H1 (cell line): ENCODE measurements at regions not wholly inside any gene's neighbourhood (a gene's known extent, or its start where the extent isn't known, plus 50 kb on each side); places are given as distances from the start of the nearest gene placed in this dataset.

Experiments
- CTCF ChIA-PET: fragments of 300-600 bp; sonication (Branson Sonifier 250); formaldehyde crosslinking; loops from one replicate; lab custom pipeline; 2021; ENCODE audit not compliant: partially characterized antibody; lab: Charles Lee
- POLR2A ChIA-PET: fragments of 300-600 bp; sonication (Branson Sonifier 250); formaldehyde crosslinking; loops from one replicate; lab custom pipeline; 2021; ENCODE audit warnings: inconsistent platforms; ENCODE audit not compliant: partially characterized antibody; lab: Charles Lee
- DNase-seq, 2 experiments: peaks; one replicate each; pipeline versions ENCODE4 v3.0.0 to v3.0.0-alpha.2; 2010 to 2022; ENCODE audit warnings: low spot score in 2 of 2, low read depth in 1 of 2, mixed read lengths in 1 of 2
- FAIRE-seq: peaks from 2 replicates; lab custom pipeline; 2011; peaks lifted over from hg19 to GRCh38; lab: Jason Lieb, UNC
- H2AFZ ChIP-seq: 2 replicates; pipeline ENCODE4 v1.8.1; 2012; ENCODE audit warnings: low read length, inconsistent platforms
- H2AK5ac ChIP-seq: 2 replicates; pipeline ENCODE4 v1.6.1; 2013; ENCODE audit warnings: low read depth, low read length
- H2BK120ac ChIP-seq: replicated peaks from 2 replicates; pipeline ENCODE3; 2013; ENCODE audit warnings: low read depth, low read length, inconsistent platforms
- H2BK12ac ChIP-seq: 2 replicates; pipeline ENCODE4 v1.6.1; 2013; ENCODE audit warnings: low read depth, low read length
- H2BK15ac ChIP-seq: 2 replicates; pipeline ENCODE4 v1.6.1; 2013; ENCODE audit warnings: low read length
- H2BK20ac ChIP-seq: 2 replicates; pipeline ENCODE4 v1.6.1; 2013; ENCODE audit warnings: low read length
- H2BK5ac ChIP-seq: 2 replicates; pipeline ENCODE4 v1.6.1; 2013; ENCODE audit warnings: low read depth, low read length
- H3K14ac ChIP-seq: 2 replicates; pipeline ENCODE4 v1.6.1; 2013; ENCODE audit warnings: inconsistent platforms; ENCODE audit not compliant: insufficient read length
- H3K18ac ChIP-seq: 2 replicates; pipeline ENCODE4 v1.6.1; 2013; ENCODE audit warnings: low read length; ENCODE audit errors: extremely low read depth
- H3K23ac ChIP-seq: 2 replicates; pipeline ENCODE4 v1.6.1; 2013; ENCODE audit warnings: inconsistent platforms; ENCODE audit not compliant: insufficient read length
- H3K23me2 ChIP-seq: 2 replicates; pipeline ENCODE4 v1.6.1; 2013; ENCODE audit warnings: low read depth, low read length
- H3K27ac ChIP-seq: 2 replicates; pipeline ENCODE4 v1.6.1; 2011; ENCODE audit warnings: low read depth, low read length, inconsistent platforms
- H3K27me3 ChIP-seq, 4 experiments: replicated peaks in 1 of 4; 1 replicate in 1 of 4; 2 replicates in 3 of 4; pipeline versions ENCODE4 v1.6.1 to v1.8.1; 2011 to 2013; ENCODE audit warnings: low read length in 3 of 4, mild to moderate bottlenecking in 3 of 4, inconsistent platforms in 2 of 4, mixed read lengths in 2 of 4, moderate library complexity in 1 of 4; ENCODE audit not compliant: control insufficient read depth in 3 of 4, insufficient read depth in 3 of 4; ENCODE audit errors: extremely low read depth in 1 of 4
- H3K36me3 ChIP-seq, 4 experiments: 2 replicates each; pipeline versions ENCODE4 v1.6.1 to v1.8.1; 2011 to 2013; ENCODE audit warnings: mild to moderate bottlenecking in 4 of 4, low read length in 3 of 4, moderate library complexity in 2 of 4, control low read depth in 1 of 4, inconsistent platforms in 1 of 4; ENCODE audit not compliant: insufficient read depth in 4 of 4, control insufficient read depth in 2 of 4
- H3K4ac ChIP-seq: replicated peaks from 2 replicates; pipeline ENCODE3; 2013; ENCODE audit warnings: low read length, low read depth, mixed read lengths, inconsistent platforms; ENCODE audit not compliant: insufficient read length
- H3K4me1 ChIP-seq, 4 experiments: replicated peaks in 1 of 4; 1 replicate in 1 of 4; 2 replicates in 3 of 4; pipeline versions ENCODE4 v1.6.1 to v1.8.1; 2011 to 2013; ENCODE audit warnings: low read length in 3 of 4, inconsistent platforms in 2 of 4, mixed read lengths in 1 of 4; ENCODE audit not compliant: insufficient read depth in 4 of 4, control insufficient read depth in 3 of 4
- H3K4me2 ChIP-seq, 2 experiments: 2 replicates each; pipeline versions ENCODE4 v1.6.1 to v1.8.1; 2011 to 2013; ENCODE audit warnings: low read depth in 2 of 2, low read length in 2 of 2, control low read depth in 1 of 2, inconsistent platforms in 1 of 2, mild to moderate bottlenecking in 1 of 2; ENCODE audit not compliant: insufficient read depth in 1 of 2
- H3K4me3 ChIP-seq, 4 experiments: fragments of 200-600, 300-600 bp in 1 of 4; sonication (generic), shearing (Covaris generic), sonication (Bioruptor Twin) in 1 of 4; 2 replicates each; pipeline versions ENCODE4 v1.5.1 to v1.8.1; 2011 to 2016; ENCODE audit warnings: low read length in 4 of 4, low read depth in 3 of 4, control low read depth in 2 of 4, inconsistent platforms in 2 of 4, mild to moderate bottlenecking in 2 of 4, mixed read lengths in 1 of 4, moderate library complexity in 1 of 4; ENCODE audit not compliant: insufficient read depth in 2 of 4; ENCODE audit errors: extremely low read depth in 1 of 4
- H3K56ac ChIP-seq: replicated peaks from 2 replicates; pipeline ENCODE3; 2013; ENCODE audit warnings: low read depth, mild to moderate bottlenecking, mixed read lengths, low read length, inconsistent platforms; ENCODE audit not compliant: insufficient read length
- H3K79me1 ChIP-seq: 2 replicates; pipeline ENCODE4 v1.6.1; 2013; ENCODE audit warnings: low read depth, low read length, control low read depth
- H3K79me2 ChIP-seq, 2 experiments: 2 replicates each; pipeline versions ENCODE4 v1.6.1 to v1.8.1; 2012 to 2013; ENCODE audit warnings: low read length in 2 of 2, mild to moderate bottlenecking in 2 of 2, inconsistent platforms in 1 of 2; ENCODE audit not compliant: insufficient read depth in 2 of 2, control insufficient read depth in 1 of 2
- H3K9ac ChIP-seq, 4 experiments: replicated peaks in 1 of 4; 1 replicate in 1 of 4; 2 replicates in 3 of 4; pipeline versions ENCODE4 v1.6.1 to v1.8.1; 2011 to 2013; ENCODE audit warnings: low read depth in 3 of 4, low read length in 3 of 4, control low read depth in 2 of 4, mild to moderate bottlenecking in 2 of 4, moderate library complexity in 2 of 4, inconsistent platforms in 1 of 4; ENCODE audit errors: extremely low read depth in 1 of 4
- H3K9me3 ChIP-seq, 2 experiments: 2 replicates each; pipeline versions ENCODE4 v1.6.1 to v1.8.1; 2012 to 2013; ENCODE audit warnings: mild to moderate bottlenecking in 2 of 2, moderate library complexity in 2 of 2, control low read depth in 1 of 2, inconsistent platforms in 1 of 2, low read depth in 1 of 2, low read length in 1 of 2, mixed read lengths in 1 of 2; ENCODE audit not compliant: insufficient read depth in 2 of 2
- H4K20me1 ChIP-seq, 2 experiments: replicated peaks in 1 of 2; 2 replicates each; pipeline versions ENCODE3 to v1.8.1; 2011 to 2013; ENCODE audit warnings: inconsistent platforms in 2 of 2, low read length in 2 of 2, mild to moderate bottlenecking in 1 of 2; ENCODE audit not compliant: insufficient read depth in 2 of 2, control insufficient read depth in 1 of 2
- H4K5ac ChIP-seq: 2 replicates; pipeline ENCODE4 v1.6.1; 2013; ENCODE audit warnings: low read length, low read depth, mixed read lengths, inconsistent platforms; ENCODE audit not compliant: insufficient read length
- H4K8ac ChIP-seq: 2 replicates; pipeline ENCODE4 v1.8.0; 2013; ENCODE audit warnings: mild to moderate bottlenecking, moderate library complexity, low read length, inconsistent platforms; ENCODE audit not compliant: insufficient read depth; ENCODE audit errors: extremely low read depth
- H4K91ac ChIP-seq: replicated peaks from 2 replicates; pipeline ENCODE3; 2013; ENCODE audit warnings: low read length, mixed read lengths, inconsistent platforms; ENCODE audit not compliant: insufficient read length
- BACH1 ChIP-seq: IDR thresholded peaks from 2 replicates; pipeline ENCODE4 v1.6.1; 2012; ENCODE audit warnings: low read length, improper control_type of control experiment
- BRCA1 ChIP-seq: IDR thresholded peaks from 2 replicates; pipeline ENCODE4 v1.6.1; 2012; ENCODE audit warnings: low read depth, low read length, improper control_type of control experiment
- EP300 ChIP-seq, 2 experiments: IDR thresholded peaks; 1 replicate in 1 of 2; 2 replicates in 1 of 2; pipeline ENCODE4 v1.6.1; 2011 to 2012; ENCODE audit warnings: low read depth in 2 of 2, low read length in 2 of 2, mild to moderate bottlenecking in 2 of 2, borderline replicate concordance in 1 of 2, inconsistent platforms in 1 of 2, moderate library complexity in 1 of 2
- NANOG ChIP-seq: IDR thresholded peaks from 2 replicates; pipeline ENCODE4 v1.6.1; 2011; ENCODE audit warnings: low read length, low read depth, mild to moderate bottlenecking, inconsistent platforms; ENCODE audit not compliant: insufficient read depth, poor library complexity, severe bottlenecking
- PHF8 ChIP-seq: fragments of 200-600 bp; sonication (generic); conservative IDR thresholded peaks from 2 replicates; pipeline ENCODE4 v1.7.1; 2012; ENCODE audit warnings: low read depth, mild to moderate bottlenecking, inconsistent platforms, low read length, moderate library complexity
- TEAD4 ChIP-seq: IDR thresholded peaks from 2 replicates; pipeline ENCODE4 v1.6.1; 2012; ENCODE audit warnings: low read depth, low read length, inconsistent platforms, mixed read lengths
- WGBS, 2 experiments: shearing (Covaris generic) in 1 of 2; methylation state at CpG; one replicate each; pipeline versions ENCODE4 v1.1.6 to v1.1.7; 2013 to 2015; ENCODE audit warnings: low lambda C conversion rate in 2 of 2, mixed read lengths in 2 of 2, inconsistent platforms in 1 of 2, low coverage in 1 of 2, missing lambda C conversion rate in 1 of 2; ENCODE audit not compliant: insufficient replicate concordance in 2 of 2, insufficient coverage in 1 of 2, insufficient read length in 1 of 2; ENCODE audit errors: extremely low coverage in 1 of 2, missing lambda C conversion rate in 1 of 2; 5-methylcytosine and 5-hydroxymethylcytosine counted together

- CTCF ChIA-PET: interaction anchor here (0.6 kb wide), 1 partner anchor 9 kb away, joined by 3 read pairs; no protein-coding TSS in a partner anchor
- POLR2A ChIA-PET: no interaction called here
- 87 to 100% methylated on average over 1 to 3 of the region's 3 CpGs for WGBS, 2 experiments
- TF ChIP-seq BRCA1: no peak
- no peak for TF ChIP-seq BACH1
- TF ChIP-seq EP300 (IDR thresholded peaks at IDR 0.05; ENCODE audit: borderline replicate concordance in 1 of 2, low read depth in 2 of 2, low read length in 2 of 2): no peak
- TF ChIP-seq PHF8: no peak
- no peak for TF ChIP-seq TEAD4
- no peak for TF ChIP-seq NANOG
Observed at GRCh38 chr6:139932671-139933070, 558.2 kb upstream of the CITED2 start.

More at GRCh38 chr6:139932671-139933070, 558.2 kb upstream of the CITED2 start:
- Histone ChIP-seq H2AK5ac (no peak overlapping the region), H3K79me1 (no peaks in the 10 kb centered on the region), H4K8ac (no peak overlapping the region), H3K14ac (no peak overlapping the region), H4K91ac (no peak overlapping the region), H2BK12ac (no peak overlapping the region), H3K9ac (no peak overlapping the region), H3K23me2 (no peaks in the 10 kb centered on the region), H3K4ac (no peak overlapping the region), H3K4me3 (no peak overlapping the region), H3K27ac (no peak overlapping the region), H4K5ac (no peak overlapping the region), H2AFZ (no peak overlapping the region), H3K27me3 (no peaks in the 10 kb centered on the region), H3K4me1 (no peaks in the 10 kb centered on the region), H2BK5ac (no peak overlapping the region), H3K23ac (no peak overlapping the region), H3K18ac (no peak overlapping the region), H2BK20ac (no peak overlapping the region), H2BK120ac (no peak overlapping the region), H3K9me3 (no peaks in the 10 kb centered on the region), H2BK15ac (no peak overlapping the region), H4K20me1 (no peaks in the 10 kb centered on the region), H3K36me3 (0 out of 8 replicates have a peak, but pooled peaks cover 0 to 2% (median 0%) of the 10 kb centered on the region in 4 experiments), H3K56ac (no peak overlapping the region), H3K79me2 (no peaks in the 10 kb centered on the region), H3K4me2 (no peak overlapping the region)
- no peak for DNase-seq
- FAIRE-seq: no peak
